ENCODE measurements at regions not wholly inside any gene's neighbourhood (a gene's known extent, or its start where the extent isn't known, plus 50 kb on each side); places are given as distances from the start of the nearest gene placed in this dataset.

GRCh38 chr15:23806980-23807379 is 119.9 kb upstream of the NDN start:
- Histone ChIP-seq H3K4me1 (no peaks in the 10 kb centered on the region), H3K36me3 (no peaks in the 10 kb centered on the region), H3K4me3 (no peak overlapping the region), H3K27me3 (no peaks in the 10 kb centered on the region), H3K27ac (no peak overlapping the region), H3K9me3 (peaks cover 6% of the 10 kb centered on the region)
- DNase-seq (ENCODE audit: low spot score in 2 of 2) = no peak
- 54% methylated on average over 3 of the region's 3 CpGs for WGBS
- no peak for TF ChIP-seq POLR2AphosphoS5 (IDR thresholded peaks at IDR 0.05)
- no peak for TF ChIP-seq EP300 (IDR thresholded peaks at IDR 0.05)
- TF ChIP-seq POLR2A (IDR thresholded peaks at IDR 0.05) = no peak
- TF ChIP-seq, protein P1, sequence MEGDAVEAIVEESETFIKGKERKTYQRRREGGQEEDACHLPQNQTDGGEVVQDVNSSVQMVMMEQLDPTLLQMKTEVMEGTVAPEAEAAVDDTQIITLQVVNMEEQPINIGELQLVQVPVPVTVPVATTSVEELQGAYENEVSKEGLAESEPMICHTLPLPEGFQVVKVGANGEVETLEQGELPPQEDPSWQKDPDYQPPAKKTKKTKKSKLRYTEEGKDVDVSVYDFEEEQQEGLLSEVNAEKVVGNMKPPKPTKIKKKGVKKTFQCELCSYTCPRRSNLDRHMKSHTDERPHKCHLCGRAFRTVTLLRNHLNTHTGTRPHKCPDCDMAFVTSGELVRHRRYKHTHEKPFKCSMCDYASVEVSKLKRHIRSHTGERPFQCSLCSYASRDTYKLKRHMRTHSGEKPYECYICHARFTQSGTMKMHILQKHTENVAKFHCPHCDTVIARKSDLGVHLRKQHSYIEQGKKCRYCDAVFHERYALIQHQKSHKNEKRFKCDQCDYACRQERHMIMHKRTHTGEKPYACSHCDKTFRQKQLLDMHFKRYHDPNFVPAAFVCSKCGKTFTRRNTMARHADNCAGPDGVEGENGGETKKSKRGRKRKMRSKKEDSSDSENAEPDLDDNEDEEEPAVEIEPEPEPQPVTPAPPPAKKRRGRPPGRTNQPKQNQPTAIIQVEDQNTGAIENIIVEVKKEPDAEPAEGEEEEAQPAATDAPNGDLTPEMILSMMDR (IDR thresholded peaks at IDR 0.05) = no peak

GRCh38 chr15:23823508-23823907 is 136.4 kb upstream of the NDN start:
- no peak overlapping the region for H3K27ac ChIP-seq
- H3K9me3 ChIP-seq = peaks cover 5% of the 10 kb centered on the region
- 83% methylated on average over 5 of the region's 7 CpGs for WGBS

GRCh38 chr15:23828786-23829185 is 141.7 kb upstream of the NDN start:
- Histone ChIP-seq H3K4me1 (no peaks in the 10 kb centered on the region), H3K27me3 (no peaks in the 10 kb centered on the region), H3K9me3 (peaks cover 4% of the 10 kb centered on the region), H3K36me3 (no peaks in the 10 kb centered on the region), H3K4me3 (no peak overlapping the region), H3K27ac (no peak overlapping the region)
- DNase-seq (ENCODE audit: low spot score in 2 of 2) = no peak
- WGBS = 59% methylated on average over 1 of the region's 1 CpG
- TF ChIP-seq EP300 (IDR thresholded peaks at IDR 0.05) = no peak
- no peak for TF ChIP-seq POLR2AphosphoS5 (IDR thresholded peaks at IDR 0.05)
- no peak for TF ChIP-seq POLR2A (IDR thresholded peaks at IDR 0.05)
- TF ChIP-seq, protein P1 (IDR thresholded peaks at IDR 0.05) = no peak

More at GRCh38 chr15:23823508-23823907, 136.4 kb upstream of the NDN start:
- no peak for DNase-seq (ENCODE audit: low spot score in 2 of 2)
- Histone ChIP-seq H3K36me3 (no peaks in the 10 kb centered on the region), H3K27me3 (no peaks in the 10 kb centered on the region), H3K4me1 (no peaks in the 10 kb centered on the region), H3K4me3 (no peak overlapping the region)
- TF ChIP-seq, protein P1 (IDR thresholded peaks at IDR 0.05) = no peak
- TF ChIP-seq POLR2A (IDR thresholded peaks at IDR 0.05) = no peak
- no peak for TF ChIP-seq EP300 (IDR thresholded peaks at IDR 0.05)
- no peak for TF ChIP-seq POLR2AphosphoS5 (IDR thresholded peaks at IDR 0.05)

GRCh38 chr15:23835953-23836352 is 148.8 kb upstream of the NDN start:
- DNase-seq (ENCODE audit: low spot score in 2 of 2) = no peak
- peaks cover 4% of the 10 kb centered on the region for H3K9me3 ChIP-seq
- no peaks in the 10 kb centered on the region for H3K4me1 ChIP-seq
- no peaks in the 10 kb centered on the region for H3K36me3 ChIP-seq
- 98% methylated on average over 2 of the region's 2 CpGs for WGBS
- H3K27ac ChIP-seq = no peak overlapping the region
- TF ChIP-seq, protein P1 (IDR thresholded peaks at IDR 0.05) = no peak
- TF ChIP-seq EP300 (IDR thresholded peaks at IDR 0.05) = no peak
- no peak for TF ChIP-seq POLR2AphosphoS5 (IDR thresholded peaks at IDR 0.05)
- no peak for TF ChIP-seq POLR2A (IDR thresholded peaks at IDR 0.05)
- no peak overlapping the region for H3K4me3 ChIP-seq
- H3K27me3 ChIP-seq = no peaks in the 10 kb centered on the region

DNA sequence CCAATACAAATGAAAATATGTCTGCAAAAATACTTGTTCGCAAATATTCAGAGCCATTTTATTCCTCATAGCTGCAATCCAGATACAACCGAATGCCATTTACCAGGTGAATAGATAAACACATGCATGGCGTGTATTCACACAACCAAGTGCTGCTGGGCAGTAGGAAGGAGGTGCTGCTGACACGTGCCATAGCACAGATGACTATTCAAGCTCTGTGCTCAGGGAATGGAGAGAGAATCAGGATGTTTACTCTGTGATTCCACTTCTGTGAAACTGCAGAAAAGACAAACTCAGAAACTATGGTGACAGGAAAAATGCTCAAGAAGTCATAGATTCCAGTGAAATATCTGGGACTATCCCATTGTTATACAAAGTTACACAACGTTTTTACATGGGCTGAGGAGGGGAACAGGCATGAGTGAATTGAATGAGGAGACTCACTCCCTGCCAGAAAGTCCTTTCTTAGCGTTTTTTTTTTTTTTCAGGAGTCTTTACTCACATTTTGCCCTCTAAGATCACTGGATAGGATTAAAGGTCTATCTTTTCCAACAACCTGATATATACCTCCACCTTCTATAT is 152.9 kb upstream of the NDN start:
- Histone ChIP-seq H3K4me1 (no peaks in the 10 kb centered on the region), H3K27me3 (no peaks in the 10 kb centered on the region), H3K4me3 (no peak overlapping the region), H3K36me3 (no peaks in the 10 kb centered on the region), H3K27ac (no peak overlapping the region), H3K9me3 (peaks cover 3% of the 10 kb centered on the region)
- 51% methylated on average over 6 of the region's 6 CpGs for WGBS
- DNase-seq (ENCODE audit: low spot score in 2 of 2) = no peak
- TF ChIP-seq, protein P1 (IDR thresholded peaks at IDR 0.05) = no peak
- TF ChIP-seq POLR2AphosphoS5 (IDR thresholded peaks at IDR 0.05) = no peak
- no peak for TF ChIP-seq EP300 (IDR thresholded peaks at IDR 0.05)
- TF ChIP-seq POLR2A (IDR thresholded peaks at IDR 0.05) = no peak
